DMS114 treated with DMSO at 0.1 percent for 48 hours (cell line): ENCODE measurements at regions not wholly inside any gene's neighbourhood (a gene's known extent, or its start where the extent isn't known, plus 50 kb on each side); places are given as distances from the start of the nearest gene placed in this dataset.

ENCODE experiments used
- DNase-seq: peaks from one replicate; lab custom pipeline; 2025; ENCODE audit not compliant: unreplicated experiment; lab: John Stamatoyannopoulos, UW

- no peak for DNase-seq
These were observed 134.4 kb upstream of the ABCA1 start for GRCh38 chr9:105062222-105062855.

GRCh38 chr9:105064248-105065097, 136.5 kb upstream of the ABCA1 start:
- no peak for DNase-seq

GRCh38 chr9:105065098-105066088, 137.4 kb upstream of the ABCA1 start:
- DNase-seq: no peak

- DNase-seq: no peak
These were observed 138.4 kb upstream of the ABCA1 start for GRCh38 chr9:105066275-105066865.

GRCh38 chr9:105067895-105068580, 140.1 kb upstream of the ABCA1 start:
- no peak for DNase-seq

- no peak for DNase-seq
These were observed 141.3 kb upstream of the ABCA1 start for GRCh38 chr9:105069285-105069684.

GRCh38 chr9:105069696-105070095, 141.7 kb upstream of the ABCA1 start:
- DNase-seq: no peak

GRCh38 chr9:105070176-105070575, 142.2 kb upstream of the ABCA1 start:
- no peak for DNase-seq

- DNase-seq: no peak
These were observed 144.5 kb upstream of the ABCA1 start for GRCh38 chr9:105072476-105072875.

- no peak for DNase-seq
These were observed 145.2 kb upstream of the ABCA1 start for GRCh38 chr9:105073147-105073546.

GRCh38 chr9:105074491-105074890, 146.5 kb upstream of the ABCA1 start:
- DNase-seq: no peak

- DNase-seq: no peak
These were observed 148.8 kb upstream of the ABCA1 start for GRCh38 chr9:105076729-105077128.

GRCh38 chr9:105079457-105079856, 151.5 kb upstream of the ABCA1 start:
- no peak for DNase-seq

- no peak for DNase-seq
These were observed 154.9 kb upstream of the ABCA1 start for GRCh38 chr9:105082843-105083242.

- no peak for DNase-seq
These were observed 155.3 kb upstream of the ABCA1 start for GRCh38 chr9:105083256-105083655.

GRCh38 chr9:105087910-105088898, 156.2 kb upstream of the SLC44A1 start:
- no peak for DNase-seq

- DNase-seq: no peak
These were observed 154.6 kb upstream of the SLC44A1 start for GRCh38 chr9:105089874-105090273.

- DNase-seq: no peak
These were observed 153.3 kb upstream of the SLC44A1 start for GRCh38 chr9:105091004-105091640.

GRCh38 chr9:105093685-105094084, 150.8 kb upstream of the SLC44A1 start:
- DNase-seq: no peak
